ENCODE measurements at regions not wholly inside any gene's neighbourhood (a gene's known extent, or its start where the extent isn't known, plus 50 kb on each side); places are given as distances from the start of the nearest gene placed in this dataset.

DNA sequence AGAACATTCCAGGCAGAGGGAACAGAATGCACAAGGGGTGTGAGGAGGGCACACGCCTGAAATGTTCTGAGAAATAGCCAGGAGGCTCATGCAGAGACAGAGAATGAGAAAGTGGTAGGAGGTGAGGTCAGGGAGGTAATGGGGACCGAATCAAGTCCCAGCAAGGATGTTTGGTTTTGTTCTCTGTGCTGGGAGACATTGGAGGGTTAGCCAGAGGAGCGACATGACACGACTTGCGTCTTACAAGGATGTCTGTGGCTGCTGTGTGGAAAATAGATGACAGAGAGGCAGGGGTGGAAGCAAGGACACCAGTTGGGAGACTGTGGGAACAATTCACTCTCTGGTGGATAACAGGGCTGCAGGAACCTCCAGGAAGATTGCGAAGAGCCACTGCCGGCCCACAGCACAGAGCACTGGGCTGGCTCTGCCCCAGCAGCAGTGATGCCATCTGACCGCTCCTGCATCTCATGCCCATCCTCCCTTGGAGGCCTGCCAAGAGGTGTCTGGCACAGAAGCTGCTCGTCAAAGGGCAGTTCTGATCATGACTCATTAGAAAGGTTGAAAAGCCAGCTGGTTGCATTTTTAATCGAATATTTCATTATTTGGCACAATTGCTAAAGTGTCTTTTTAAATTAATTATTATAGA lies 57.7 kb upstream of the CD83 start:
- TF ChIP-seq, protein P1, sequence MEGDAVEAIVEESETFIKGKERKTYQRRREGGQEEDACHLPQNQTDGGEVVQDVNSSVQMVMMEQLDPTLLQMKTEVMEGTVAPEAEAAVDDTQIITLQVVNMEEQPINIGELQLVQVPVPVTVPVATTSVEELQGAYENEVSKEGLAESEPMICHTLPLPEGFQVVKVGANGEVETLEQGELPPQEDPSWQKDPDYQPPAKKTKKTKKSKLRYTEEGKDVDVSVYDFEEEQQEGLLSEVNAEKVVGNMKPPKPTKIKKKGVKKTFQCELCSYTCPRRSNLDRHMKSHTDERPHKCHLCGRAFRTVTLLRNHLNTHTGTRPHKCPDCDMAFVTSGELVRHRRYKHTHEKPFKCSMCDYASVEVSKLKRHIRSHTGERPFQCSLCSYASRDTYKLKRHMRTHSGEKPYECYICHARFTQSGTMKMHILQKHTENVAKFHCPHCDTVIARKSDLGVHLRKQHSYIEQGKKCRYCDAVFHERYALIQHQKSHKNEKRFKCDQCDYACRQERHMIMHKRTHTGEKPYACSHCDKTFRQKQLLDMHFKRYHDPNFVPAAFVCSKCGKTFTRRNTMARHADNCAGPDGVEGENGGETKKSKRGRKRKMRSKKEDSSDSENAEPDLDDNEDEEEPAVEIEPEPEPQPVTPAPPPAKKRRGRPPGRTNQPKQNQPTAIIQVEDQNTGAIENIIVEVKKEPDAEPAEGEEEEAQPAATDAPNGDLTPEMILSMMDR (optimal IDR thresholded peaks at IDR 0.05 in 1 of 3, IDR thresholded peaks at IDR 0.05 in 1 of 3, conservative IDR thresholded peaks at IDR 0.05 in 1 of 3; ENCODE audit: extremely low read depth in 1 of 3, insufficient read depth in 2 of 3, low read length in 3 of 3) = no peak
- no peak for TF ChIP-seq EZH2 (IDR thresholded peaks at IDR 0.05; ENCODE audit: low read length)
